HG02973 (cell line): ENCODE measurements at regions not wholly inside any gene's neighbourhood (a gene's known extent, or its start where the extent isn't known, plus 50 kb on each side); places are given as distances from the start of the nearest gene placed in this dataset.
"Not testable (repeated sequence)": the region's sequence is repeated elsewhere in the genome, so short reads cannot be mapped to it uniquely, and the experiment has no call there.

ENCODE experiments used
- ATAC-seq: cut with Tn5 transposase; IDR thresholded peaks from one replicate; pipeline ENCODE4 v1.9.1; 2021; ENCODE audit warnings: moderate library complexity; ENCODE audit not compliant: unreplicated experiment

- no peak for ATAC-seq
Observed at GRCh38 chr3:107942951-107943749, 147.7 kb downstream of the CD47 start.

DNA sequence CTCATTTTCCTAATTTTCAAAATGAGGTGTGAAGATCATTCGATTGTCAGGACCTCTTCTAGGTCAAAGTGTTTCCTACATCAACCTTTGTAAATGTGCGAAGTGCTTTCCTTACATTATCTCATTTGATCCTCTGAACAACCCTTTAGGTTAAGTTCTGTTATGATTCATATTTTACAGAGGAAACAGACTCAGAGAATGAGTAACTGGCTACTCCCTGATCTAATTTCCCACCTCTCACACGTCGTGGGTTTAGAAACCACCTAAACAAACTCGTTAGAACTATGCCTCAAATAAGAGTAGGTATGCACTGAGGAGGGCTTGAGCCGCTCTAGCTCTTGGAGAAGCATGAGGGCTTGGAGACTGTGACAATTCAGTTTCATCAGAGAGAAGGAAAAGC is 148.6 kb downstream of the CD47 start:
- ATAC-seq = no peak

GRCh38 chr3:107939691-107940442 is 151.0 kb downstream of the CD47 start:
- no peak for ATAC-seq

DNA sequence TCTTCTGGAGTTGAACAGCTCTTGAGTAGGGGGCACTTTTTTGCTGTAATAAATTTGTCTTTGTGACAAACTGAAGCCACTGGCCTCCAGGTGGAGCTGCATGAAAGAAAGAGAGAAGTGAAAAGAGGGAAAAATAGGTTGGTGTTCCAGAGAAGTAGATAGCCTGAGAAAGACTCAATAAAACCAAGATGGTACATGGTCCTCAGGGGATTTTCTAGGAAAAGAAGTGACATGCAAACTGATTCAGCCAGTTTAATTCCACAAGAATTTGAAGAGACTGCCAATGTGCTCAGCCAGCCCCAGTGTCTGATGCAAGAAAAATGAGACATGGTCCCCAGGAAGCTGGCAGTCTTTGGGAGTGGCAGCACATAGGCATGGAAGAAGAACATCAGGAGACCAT is 152.7 kb downstream of the CD47 start:
- ATAC-seq = no peak

DNA sequence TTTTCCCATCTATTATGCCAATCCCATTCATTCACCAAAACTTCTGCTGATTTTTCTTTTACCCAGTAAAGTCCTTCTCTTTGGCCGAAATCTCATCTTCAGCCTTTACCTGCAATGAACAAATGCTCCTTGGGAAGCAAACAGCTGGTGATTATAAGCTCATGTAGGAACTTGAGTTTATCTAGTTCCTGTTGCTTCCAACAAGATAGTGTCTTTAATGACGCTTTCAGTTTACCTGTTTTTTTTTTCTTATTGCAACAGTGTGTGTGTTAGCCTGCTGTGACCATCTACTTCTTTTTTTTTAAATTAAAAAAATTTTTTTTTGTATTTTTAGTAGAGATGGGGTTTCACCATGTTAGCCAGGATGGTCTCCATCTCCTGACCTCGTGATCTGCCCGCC is 156.0 kb downstream of the CD47 start:
- ATAC-seq = no peak

DNA sequence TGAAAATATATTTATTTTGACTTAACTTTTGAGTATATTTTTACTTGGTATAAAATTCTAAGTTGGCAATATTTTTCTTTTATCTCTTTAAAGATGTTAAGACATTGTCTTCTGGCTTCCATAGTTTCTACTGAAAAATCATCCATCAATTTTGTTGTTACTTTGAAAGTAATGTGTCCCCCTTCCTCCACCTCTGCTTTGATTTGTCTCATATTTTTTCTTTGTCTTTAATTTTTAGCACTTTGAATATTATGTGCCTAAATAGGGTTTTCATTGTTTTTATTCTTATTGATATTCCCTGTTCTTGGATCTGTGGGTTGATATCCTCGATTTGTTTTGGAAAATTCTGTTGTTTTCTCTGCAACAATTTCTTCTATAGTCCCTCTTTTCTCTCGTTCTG is 157.4 kb downstream of the CD47 start:
- ATAC-seq = no peak

GRCh38 chr3:107931326-107931725 is 159.5 kb downstream of the CD47 start:
- ATAC-seq = no peak

DNA sequence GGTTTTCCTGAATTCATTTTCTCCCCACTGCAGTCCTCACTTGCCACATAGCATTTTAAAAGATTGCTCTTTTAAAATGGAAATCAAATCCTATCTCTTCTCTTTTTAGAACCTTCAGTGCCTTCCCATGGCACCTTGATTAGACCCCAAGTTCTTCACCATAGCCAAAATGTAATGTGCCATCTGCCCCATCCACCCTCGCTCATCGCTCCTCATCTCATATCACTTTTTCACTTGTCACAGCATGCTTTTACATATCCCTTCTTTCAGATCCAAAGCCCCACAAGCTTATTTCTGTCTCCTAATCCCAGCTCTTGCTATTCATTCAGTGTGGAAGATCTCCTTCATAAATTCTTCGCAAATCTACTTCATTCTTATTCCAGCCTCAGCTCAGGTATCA is 161.7 kb downstream of the CD47 start:
- ATAC-seq = no peak

- ATAC-seq = peak; percentile 26
Observed at GRCh38 chr3:107928084-107928445, 162.8 kb downstream of the CD47 start.

GRCh38 chr3:107927361-107928083 is 163.3 kb downstream of the CD47 start:
- peak; percentile 93 for ATAC-seq

GRCh38 chr3:107925851-107926250 is 165.0 kb downstream of the CD47 start:
- ATAC-seq = no peak

GRCh38 chr3:107921038-107921437 is 169.8 kb downstream of the CD47 start:
- ATAC-seq = no peak

GRCh38 chr3:107920538-107920937 is 170.3 kb downstream of the CD47 start:
- no peak for ATAC-seq

DNA sequence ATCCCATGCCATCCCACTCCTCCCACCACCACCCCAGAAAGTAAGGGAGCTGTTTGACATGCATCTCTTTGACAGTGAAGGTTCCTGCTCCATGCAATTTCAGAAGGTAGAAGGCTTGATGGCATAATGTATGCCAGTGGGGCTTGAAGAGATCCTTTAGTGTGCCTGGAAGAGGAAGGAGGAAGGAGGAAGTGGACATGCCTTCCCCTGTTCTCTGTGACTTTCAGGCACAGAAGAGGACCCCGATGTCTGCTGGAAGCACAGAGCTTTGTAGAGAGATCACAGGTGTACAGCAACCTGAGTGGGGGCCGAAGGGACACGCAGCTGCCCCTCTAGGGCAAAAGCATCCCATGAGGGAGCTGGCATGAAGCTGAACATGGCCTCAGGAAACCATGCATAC is 171.6 kb downstream of the CD47 start:
- ATAC-seq = no peak

DNA sequence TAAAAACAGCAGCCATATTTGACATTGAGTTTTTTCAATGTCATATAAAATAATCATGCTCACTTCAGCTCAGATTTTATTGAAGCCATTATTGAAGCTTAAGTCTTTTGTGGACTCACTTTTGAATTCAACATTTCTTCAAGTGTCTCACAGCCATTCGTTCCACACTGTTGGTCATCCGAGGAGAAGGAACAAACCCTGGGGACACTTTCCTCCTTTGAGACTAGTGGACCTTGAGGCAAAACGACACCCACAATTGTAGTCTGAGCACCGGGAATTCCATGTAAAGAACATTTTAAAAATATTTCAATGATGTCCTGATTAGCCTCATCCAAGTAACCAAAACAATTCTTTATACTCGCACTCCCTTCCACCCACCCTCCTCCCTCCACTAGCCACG is 174.7 kb downstream of the CD47 start:
- ATAC-seq = no peak

DNA sequence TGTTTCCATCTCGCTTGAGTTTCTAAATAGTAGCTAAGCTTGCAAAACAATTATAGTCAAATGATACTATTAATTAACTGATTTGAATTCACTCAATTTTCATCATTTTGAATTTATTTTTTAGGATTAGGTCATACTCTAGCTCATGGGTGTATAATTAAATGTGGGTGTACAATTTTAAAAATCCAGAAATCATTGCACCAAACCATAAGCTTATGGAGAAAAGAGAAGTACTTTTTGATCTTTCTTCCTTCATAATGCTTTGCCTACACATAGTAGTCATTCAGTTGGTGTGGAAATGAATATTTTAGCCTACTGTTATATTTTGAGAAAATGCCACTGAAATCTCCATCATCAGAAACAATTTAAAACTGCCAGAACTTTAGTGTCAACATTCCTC is 175.1 kb downstream of the CD47 start:
- no peak for ATAC-seq

DNA sequence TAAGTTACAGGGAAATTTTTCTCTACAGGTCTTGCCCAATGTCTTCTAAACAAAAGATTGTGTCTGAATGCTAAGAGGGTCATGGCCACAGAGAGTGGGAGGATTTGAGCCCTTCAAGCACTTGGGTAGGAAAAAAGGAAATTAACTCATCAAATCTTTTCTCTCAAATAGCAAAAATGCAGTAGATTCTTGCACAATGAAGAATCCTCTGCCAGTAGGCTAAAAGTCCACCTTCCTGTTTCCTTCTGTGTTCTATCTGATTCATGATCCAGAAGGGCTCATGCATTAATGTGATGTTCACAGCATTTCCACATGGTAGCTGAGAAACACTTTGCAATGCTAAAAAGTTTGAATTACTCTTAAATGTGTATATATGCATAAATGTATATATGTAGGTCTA is 177.1 kb downstream of the CD47 start:
- no peak for ATAC-seq

DNA sequence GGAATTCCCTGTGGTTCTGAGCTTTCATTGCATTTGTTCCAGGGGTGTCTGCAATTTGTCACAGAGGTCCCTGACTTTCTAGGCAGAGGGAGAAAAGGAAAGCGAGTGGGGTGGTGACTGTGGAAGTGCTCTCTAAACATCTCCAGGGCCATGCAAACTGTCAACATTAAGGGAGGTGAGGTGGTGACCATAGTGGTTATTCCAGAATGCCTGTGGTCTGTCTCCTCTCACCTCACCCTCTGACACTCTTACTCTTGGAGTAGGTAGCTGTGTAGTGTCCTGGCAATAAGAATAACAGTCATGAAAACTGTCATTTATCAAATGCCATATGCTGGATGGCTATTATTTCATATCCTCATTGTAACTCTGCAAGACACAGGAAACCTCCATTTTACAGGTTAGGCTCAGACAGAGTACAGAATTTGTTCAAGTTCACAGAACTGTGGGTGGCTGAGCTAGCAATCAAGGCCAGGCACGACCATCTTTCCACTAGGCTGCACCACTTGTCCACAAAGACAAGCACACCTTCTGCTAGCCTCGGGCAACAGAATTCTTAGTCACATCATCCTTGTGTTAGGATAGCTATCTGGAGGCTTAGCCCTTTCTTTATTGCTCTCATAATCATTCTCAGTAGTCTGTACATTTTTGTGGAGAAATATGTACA is 179.4 kb downstream of the CD47 start:
- no peak for ATAC-seq

GRCh38 chr3:107910713-107911259 is 180.0 kb downstream of the CD47 start:
- ATAC-seq = peak; percentile 98

DNA sequence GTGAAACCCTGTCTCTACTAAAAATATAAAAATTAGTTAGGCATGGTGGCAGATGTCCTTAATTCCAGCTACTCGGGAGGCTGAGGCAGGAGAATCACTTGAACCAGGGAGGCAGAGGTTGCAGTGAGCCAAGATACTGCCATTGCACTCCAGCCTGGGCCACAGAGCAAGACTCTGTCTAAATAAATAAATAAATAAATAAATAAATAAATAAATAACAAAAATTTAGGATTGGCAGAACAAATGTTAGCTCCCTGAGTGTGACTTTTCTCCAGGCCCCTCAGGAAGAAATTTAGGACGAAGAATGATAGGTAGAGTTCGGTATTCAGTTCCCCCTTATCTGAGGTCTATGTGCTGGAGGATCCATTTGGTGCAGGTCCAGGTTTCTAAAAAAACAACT is 181.2 kb downstream of the CD47 start:
- not testable (repeated sequence) for ATAC-seq

GRCh38 chr3:107907996-107908395 is 182.8 kb downstream of the CD47 start:
- no peak for ATAC-seq
